Osteocyte (in vitro differentiated cells): ENCODE measurements at regions not wholly inside any gene's neighbourhood (a gene's known extent, or its start where the extent isn't known, plus 50 kb on each side); places are given as distances from the start of the nearest gene placed in this dataset.
A peak's percentile ranks its signal among the peaks of the same experiment; 100 is the strongest.
"Not testable (repeated sequence)": the region's sequence is repeated elsewhere in the genome, so short reads cannot be mapped to it uniquely, and the experiment has no call there.

ENCODE experiments used
- DNase-seq: peaks from one replicate; pipeline ENCODE4 v3.0.0; 2021; ENCODE audit warnings: mixed read lengths; ENCODE audit not compliant: unreplicated experiment; ENCODE audit errors: extremely low spot score
- H3K27ac Mint-ChIP-seq: one replicate; pipeline ENCODE4 v1.8.0; 2021; ENCODE audit warnings: mild to moderate bottlenecking, mixed read lengths; ENCODE audit not compliant: unreplicated experiment
- H3K27me3 Mint-ChIP-seq: one replicate; pipeline ENCODE4 v1.8.0; 2021; ENCODE audit warnings: mixed read lengths; ENCODE audit not compliant: unreplicated experiment
- H3K36me3 Mint-ChIP-seq: one replicate; pipeline ENCODE4 v1.8.0; 2021; ENCODE audit warnings: mixed read lengths; ENCODE audit not compliant: unreplicated experiment
- H3K4me1 Mint-ChIP-seq: one replicate; pipeline ENCODE4 v1.8.0; 2021; ENCODE audit warnings: mixed read lengths; ENCODE audit not compliant: unreplicated experiment
- H3K4me3 Mint-ChIP-seq: one replicate; pipeline ENCODE4 v1.8.0; 2021; ENCODE audit warnings: mild to moderate bottlenecking, moderate library complexity, mixed read lengths; ENCODE audit not compliant: unreplicated experiment
- H3K9me3 Mint-ChIP-seq: one replicate; pipeline ENCODE4 v1.8.0; 2021; ENCODE audit warnings: mixed read lengths; ENCODE audit not compliant: unreplicated experiment
- TF ChIP-seq, protein P1 (sequence below): fragments of 200-600 bp; sonication (generic); IDR thresholded peaks from 2 replicates; pipeline ENCODE4 v1.5.0; 2021; ENCODE audit warnings: antibody characterized with exemption, mild to moderate bottlenecking, moderate library complexity

DNA sequence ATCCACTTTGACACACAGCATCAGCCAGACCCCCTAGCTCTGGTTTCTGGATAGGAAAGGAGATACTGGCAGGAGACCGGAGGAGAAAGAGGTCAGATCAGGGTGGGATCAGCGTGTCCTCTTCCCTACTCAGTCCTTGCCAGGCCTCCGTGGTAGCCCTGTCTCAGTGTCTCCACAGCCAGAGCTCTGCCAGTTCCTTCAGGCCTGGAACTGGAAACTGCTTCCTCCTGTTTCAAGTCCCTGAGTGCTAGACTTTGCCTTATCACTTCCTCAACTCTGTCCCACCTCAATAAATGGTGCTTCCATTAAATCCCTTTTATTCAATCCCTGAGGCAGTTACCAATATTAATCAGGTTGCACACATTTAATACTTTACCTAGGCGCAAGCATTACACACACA lies 96.8 kb upstream of the LY86 start:
- no peak for DNase-seq
- no peaks in the 10 kb centered on the region for H3K4me1 Mint-ChIP-seq
- H3K27ac Mint-ChIP-seq = no peak overlapping the region
- H3K36me3 Mint-ChIP-seq = no peaks in the 10 kb centered on the region
- no peaks in the 10 kb centered on the region for H3K9me3 Mint-ChIP-seq
- TF ChIP-seq, protein P1, sequence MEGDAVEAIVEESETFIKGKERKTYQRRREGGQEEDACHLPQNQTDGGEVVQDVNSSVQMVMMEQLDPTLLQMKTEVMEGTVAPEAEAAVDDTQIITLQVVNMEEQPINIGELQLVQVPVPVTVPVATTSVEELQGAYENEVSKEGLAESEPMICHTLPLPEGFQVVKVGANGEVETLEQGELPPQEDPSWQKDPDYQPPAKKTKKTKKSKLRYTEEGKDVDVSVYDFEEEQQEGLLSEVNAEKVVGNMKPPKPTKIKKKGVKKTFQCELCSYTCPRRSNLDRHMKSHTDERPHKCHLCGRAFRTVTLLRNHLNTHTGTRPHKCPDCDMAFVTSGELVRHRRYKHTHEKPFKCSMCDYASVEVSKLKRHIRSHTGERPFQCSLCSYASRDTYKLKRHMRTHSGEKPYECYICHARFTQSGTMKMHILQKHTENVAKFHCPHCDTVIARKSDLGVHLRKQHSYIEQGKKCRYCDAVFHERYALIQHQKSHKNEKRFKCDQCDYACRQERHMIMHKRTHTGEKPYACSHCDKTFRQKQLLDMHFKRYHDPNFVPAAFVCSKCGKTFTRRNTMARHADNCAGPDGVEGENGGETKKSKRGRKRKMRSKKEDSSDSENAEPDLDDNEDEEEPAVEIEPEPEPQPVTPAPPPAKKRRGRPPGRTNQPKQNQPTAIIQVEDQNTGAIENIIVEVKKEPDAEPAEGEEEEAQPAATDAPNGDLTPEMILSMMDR = no peak
- H3K4me3 Mint-ChIP-seq = no peak overlapping the region
- H3K27me3 Mint-ChIP-seq = no peaks in the 10 kb centered on the region

DNA sequence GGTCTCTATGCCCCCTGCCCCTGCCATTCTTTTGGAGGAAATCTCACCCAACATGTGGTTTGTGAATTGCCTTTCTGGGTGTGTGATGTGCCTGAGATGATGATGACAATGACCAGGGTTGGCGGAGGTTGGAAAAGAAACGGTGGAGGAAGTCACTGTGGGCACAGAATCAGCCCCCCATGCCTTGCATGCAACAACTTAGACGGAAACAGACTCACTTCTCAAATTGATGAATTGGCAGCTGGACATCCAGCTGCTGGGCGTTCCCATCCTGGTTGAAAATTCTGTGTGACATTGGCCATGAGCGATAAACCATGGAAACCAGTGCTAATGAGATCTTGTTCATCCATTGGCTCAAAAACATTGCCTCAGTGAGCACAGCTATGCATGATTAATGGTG lies 95.8 kb upstream of the LY86 start:
- H3K9me3 Mint-ChIP-seq = no peaks in the 10 kb centered on the region
- no peaks in the 10 kb centered on the region for H3K4me1 Mint-ChIP-seq
- no peak overlapping the region for H3K27ac Mint-ChIP-seq
- H3K36me3 Mint-ChIP-seq = no peaks in the 10 kb centered on the region
- no peak for DNase-seq
- H3K27me3 Mint-ChIP-seq = no peaks in the 10 kb centered on the region
- H3K4me3 Mint-ChIP-seq = no peak overlapping the region
- TF ChIP-seq, protein P1 = no peak

- not testable (repeated sequence) for H3K27me3 Mint-ChIP-seq, H3K36me3 Mint-ChIP-seq, DNase-seq, H3K4me1 Mint-ChIP-seq, H3K4me3 Mint-ChIP-seq, H3K27ac Mint-ChIP-seq, H3K9me3 Mint-ChIP-seq
Observed at GRCh38 chr6:6494139-6494538, 94.4 kb upstream of the LY86 start.

DNA sequence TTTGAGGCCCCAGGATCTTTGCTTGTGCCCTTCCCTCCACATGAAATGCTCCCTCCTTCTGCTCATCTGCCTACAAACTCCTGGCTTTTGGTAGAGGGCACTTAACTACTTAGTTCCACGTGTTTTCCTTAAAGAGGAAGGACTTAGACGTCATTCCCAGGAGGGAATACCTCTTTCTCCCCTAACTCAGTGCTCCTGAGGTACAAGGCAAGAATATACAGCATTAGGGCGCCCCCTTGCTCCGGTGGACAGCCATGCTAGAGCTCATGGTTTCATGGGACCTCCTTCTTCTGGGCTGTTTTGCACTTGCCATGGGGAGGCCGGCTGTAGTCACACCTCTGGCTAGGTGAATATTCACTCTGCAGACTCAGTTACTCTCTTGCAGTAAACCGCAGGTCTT lies 93.8 kb upstream of the LY86 start:
- Mint-ChIP-seq H3K27ac (no peak overlapping the region), H3K4me3 (no peak overlapping the region), H3K4me1 (no peaks in the 10 kb centered on the region), H3K36me3 (no peaks in the 10 kb centered on the region), H3K9me3 (no peaks in the 10 kb centered on the region), H3K27me3 (peaks cover 4% of the 10 kb centered on the region)
- no peak for DNase-seq
- TF ChIP-seq, protein P1 = peak; percentile 61

GRCh38 chr6:6495851-6496250 lies 92.7 kb upstream of the LY86 start:
- Mint-ChIP-seq H3K36me3 (no peaks in the 10 kb centered on the region), H3K27ac (no peak overlapping the region), H3K27me3 (peaks cover 10% of the 10 kb centered on the region), H3K4me3 (no peak overlapping the region), H3K9me3 (no peaks in the 10 kb centered on the region), H3K4me1 (no peaks in the 10 kb centered on the region)
- TF ChIP-seq, protein P1 = no peak
- no peak for DNase-seq

DNA sequence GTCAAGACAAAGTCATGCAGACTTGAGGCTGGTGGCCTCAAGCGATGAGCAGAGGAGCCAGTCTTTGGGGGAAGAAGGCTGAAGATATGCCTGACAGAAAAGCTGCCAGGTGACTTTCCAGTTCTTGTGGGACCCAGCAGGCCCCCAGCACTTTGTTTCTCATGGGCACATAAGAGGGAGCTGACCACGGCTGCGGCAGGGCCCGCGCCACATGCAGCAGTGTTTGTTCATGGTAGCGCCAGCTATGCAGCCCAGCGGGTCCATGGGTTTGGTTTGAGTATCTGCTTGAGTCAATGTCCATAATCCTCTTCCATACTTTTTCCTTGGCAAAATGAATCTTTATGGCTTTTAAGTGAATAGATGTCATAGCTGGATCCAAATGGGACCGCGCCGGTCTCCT lies 91.0 kb upstream of the LY86 start:
- peaks cover 10% of the 10 kb centered on the region for H3K27me3 Mint-ChIP-seq
- H3K9me3 Mint-ChIP-seq = no peaks in the 10 kb centered on the region
- no peak overlapping the region for H3K27ac Mint-ChIP-seq
- TF ChIP-seq, protein P1 = no peak
- no peaks in the 10 kb centered on the region for H3K36me3 Mint-ChIP-seq
- no peak for DNase-seq
- H3K4me1 Mint-ChIP-seq = no peaks in the 10 kb centered on the region
- H3K4me3 Mint-ChIP-seq = no peak overlapping the region
